ENCODE measurements at regions not wholly inside any gene's neighbourhood (a gene's known extent, or its start where the extent isn't known, plus 50 kb on each side); places are given as distances from the start of the nearest gene placed in this dataset.

DNA sequence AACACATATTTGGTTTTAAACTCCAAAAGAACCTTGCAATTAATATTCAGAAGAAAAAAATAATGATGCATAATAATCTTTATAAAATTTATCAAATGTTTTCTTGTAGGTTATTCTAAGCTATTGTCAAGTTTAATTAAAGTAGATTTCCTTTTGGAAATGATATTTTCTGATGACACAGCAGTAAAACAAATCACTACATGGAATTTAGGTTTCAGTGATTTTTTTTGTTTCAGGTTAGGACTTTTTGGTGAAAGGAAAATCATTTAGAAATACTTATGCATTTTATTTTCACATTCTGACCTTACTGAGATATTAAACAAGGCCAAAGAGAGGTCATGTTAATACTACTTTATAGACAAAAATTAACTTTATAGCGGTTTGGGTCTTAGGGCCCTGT lies 1067.2 kb downstream of the TMTC2 start:
- Histone ChIP-seq H3K9ac (replicated peaks in 1 of 4; ENCODE audit: extremely low read depth in 1 of 4, low read depth in 3 of 4, low read length in 3 of 4) (no peak overlapping the region), H3K79me2 (ENCODE audit: control insufficient read depth in 1 of 2, insufficient read depth in 2 of 2, low read length in 2 of 2) (no peaks in the 10 kb centered on the region), H3K9me3 (ENCODE audit: insufficient read depth in 2 of 2, low read depth in 1 of 2, low read length in 1 of 2) (no peaks in the 10 kb centered on the region; a peak in 1 of 4 replicates), H3K23me2 (ENCODE audit: low read depth, low read length) (no peaks in the 10 kb centered on the region), H3K14ac (ENCODE audit: insufficient read length) (no peak overlapping the region), H3K18ac (ENCODE audit: extremely low read depth, low read length) (no peak overlapping the region), H4K91ac (replicated peaks; ENCODE audit: insufficient read length, low read length) (no peak overlapping the region), H3K79me1 (ENCODE audit: low read depth, low read length) (no peaks in the 10 kb centered on the region), H2BK120ac (replicated peaks; ENCODE audit: low read depth, low read length) (no peak overlapping the region), H3K4me2 (ENCODE audit: insufficient read depth in 1 of 2, low read depth in 2 of 2, low read length in 2 of 2) (no peak overlapping the region), H2AFZ (ENCODE audit: low read length) (no peak overlapping the region), H3K27me3 (replicated peaks in 1 of 4; ENCODE audit: control insufficient read depth in 3 of 4, extremely low read depth in 1 of 4, insufficient read depth in 3 of 4, low read length in 3 of 4) (no peaks in the 10 kb centered on the region), H2BK5ac (ENCODE audit: low read depth, low read length) (no peak overlapping the region), H4K5ac (ENCODE audit: insufficient read length, low read depth, low read length) (no peak overlapping the region), H2BK15ac (ENCODE audit: low read length) (no peak overlapping the region), H3K23ac (ENCODE audit: insufficient read length) (no peak overlapping the region), H4K20me1 (replicated peaks in 1 of 2; ENCODE audit: control insufficient read depth in 1 of 2, insufficient read depth in 2 of 2, low read length in 2 of 2) (no peaks in the 10 kb centered on the region), H2BK12ac (ENCODE audit: low read depth, low read length) (no peak overlapping the region), H3K27ac (ENCODE audit: low read depth, low read length) (no peak overlapping the region), H3K4me1 (replicated peaks in 1 of 4; ENCODE audit: control insufficient read depth in 3 of 4, insufficient read depth in 4 of 4, low read length in 3 of 4) (no peaks in the 10 kb centered on the region), H3K4ac (replicated peaks; ENCODE audit: insufficient read length, low read depth, low read length) (no peak overlapping the region), H3K4me3 (ENCODE audit: extremely low read depth in 1 of 4, insufficient read depth in 2 of 4, low read depth in 3 of 4, low read length in 4 of 4) (no peak overlapping the region), H3K56ac (replicated peaks; ENCODE audit: insufficient read length, low read depth, low read length) (no peak overlapping the region), H2AK5ac (ENCODE audit: low read depth, low read length) (no peak overlapping the region), H3K36me3 (ENCODE audit: control insufficient read depth in 2 of 4, insufficient read depth in 4 of 4, low read length in 3 of 4) (no peaks in the 10 kb centered on the region), H4K8ac (ENCODE audit: extremely low read depth, insufficient read depth, low read length) (no peak overlapping the region), H2BK20ac (ENCODE audit: low read length) (no peak overlapping the region)
- TF ChIP-seq MAFK (IDR thresholded peaks at IDR 0.05; ENCODE audit: low read depth, low read length) (peak; percentile 38; the same call in 1 of the 2 replicates), CBX5 (IDR thresholded peaks at IDR 0.05; ENCODE audit: low read depth, low read length) (no peak)
- FAIRE-seq (no peak), DNase-seq (ENCODE audit: low read depth in 1 of 2, low spot score in 2 of 2) (no peak)
- CTCF ChIA-PET (ENCODE audit: partially characterized antibody) = no interaction called here
- POLR2A ChIA-PET (ENCODE audit: partially characterized antibody) = no interaction called here
- WGBS, 2 experiments (ENCODE audit: extremely low coverage in 1 of 2, insufficient coverage in 1 of 2, insufficient read length in 1 of 2, insufficient replicate concordance in 2 of 2, low coverage in 1 of 2, low lambda C conversion rate in 2 of 2, missing lambda C conversion rate in 1 of 2) = 89% methylated on average over 1 of the region's 1 CpG; no CpG with 5 or more reads in 1 of the 2 experiments

Measured in H1 (cell line).